BLaER1 treated with 17β-estradiol and CSF1 and Interleukin-3, amounts not matched to agents 10 nM and 100 nM (cell line): ENCODE measurements at regions not wholly inside any gene's neighbourhood (a gene's known extent, or its start where the extent isn't known, plus 50 kb on each side); places are given as distances from the start of the nearest gene placed in this dataset.

ENCODE experiments used
- H3K27ac ChIP-seq, 11 experiments: shearing (Covaris generic); formaldehyde crosslinking; 2 replicates each; pipeline ENCODE4 v1.8.1; 2022
- H3K27me3 ChIP-seq, 11 experiments: shearing (Covaris generic); formaldehyde crosslinking; 2 replicates each; pipeline ENCODE4 v1.8.1; 2022
- H3K36me3 ChIP-seq, 11 experiments: shearing (Covaris generic); formaldehyde crosslinking; 2 replicates each; pipeline ENCODE4 v1.8.1; 2022
- H3K4me1 ChIP-seq, 10 experiments: shearing (Covaris generic); formaldehyde crosslinking; 2 replicates each; pipeline ENCODE4 v1.8.1; 2022
- H3K4me2 ChIP-seq, 11 experiments: shearing (Covaris generic); formaldehyde crosslinking; 2 replicates each; pipeline ENCODE4 v1.8.1; 2022
- H3K4me3 ChIP-seq, 10 experiments: shearing (Covaris generic); formaldehyde crosslinking; 2 replicates each; pipeline ENCODE4 v1.8.1; 2022
- H3K9ac ChIP-seq, 11 experiments: shearing (Covaris generic); formaldehyde crosslinking; 2 replicates each; pipeline ENCODE4 v1.8.1; 2022
- H3K9me3 ChIP-seq, 11 experiments: shearing (Covaris generic); formaldehyde crosslinking; replicated peaks in 1 of 11; 2 replicates each; pipeline ENCODE4 v1.8.1; 2022
- H4K20me1 ChIP-seq, 11 experiments: shearing (Covaris generic); formaldehyde crosslinking; 2 replicates each; pipeline ENCODE4 v1.8.1; 2022
- Cebpa-rat ChIP-seq, 11 experiments: shearing (Covaris generic); IDR thresholded peaks; 2 replicates each; pipeline ENCODE4 v1.8.1; 2022

DNA sequence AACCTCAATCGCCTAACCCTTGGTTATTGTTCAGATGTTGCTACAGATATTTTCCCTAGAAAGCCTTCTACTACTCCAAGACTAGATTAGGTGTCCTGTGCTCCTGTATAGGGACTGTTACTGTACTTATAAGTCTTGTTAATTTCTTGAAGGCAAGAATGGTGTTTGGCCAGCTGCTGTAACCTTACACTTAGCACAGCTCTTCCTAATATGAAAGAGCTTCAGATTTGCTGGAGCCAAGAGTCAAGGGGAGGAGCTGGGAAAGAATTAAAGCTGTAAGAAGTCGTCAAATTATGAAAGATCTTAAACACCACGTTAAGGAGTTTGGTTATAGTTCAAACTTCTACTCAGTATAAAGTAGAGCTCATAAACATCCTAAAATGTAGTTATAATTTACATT lies 245.9 kb upstream of the TLL1 start:
- Histone ChIP-seq H3K4me1 (no peaks in the 10 kb centered on the region), H3K4me3 (no peak overlapping the region), H4K20me1 (no peaks in the 10 kb centered on the region), H3K36me3 (no peaks in the 10 kb centered on the region), H3K27me3 (no peaks in the 10 kb centered on the region), H3K27ac (no peak overlapping the region), H3K9ac (no peak overlapping the region), H3K9me3 (no peaks in the 10 kb centered on the region), H3K4me2 (no peak overlapping the region)
- no peak for TF ChIP-seq Cebpa-rat (IDR thresholded peaks at IDR 0.05)

DNA sequence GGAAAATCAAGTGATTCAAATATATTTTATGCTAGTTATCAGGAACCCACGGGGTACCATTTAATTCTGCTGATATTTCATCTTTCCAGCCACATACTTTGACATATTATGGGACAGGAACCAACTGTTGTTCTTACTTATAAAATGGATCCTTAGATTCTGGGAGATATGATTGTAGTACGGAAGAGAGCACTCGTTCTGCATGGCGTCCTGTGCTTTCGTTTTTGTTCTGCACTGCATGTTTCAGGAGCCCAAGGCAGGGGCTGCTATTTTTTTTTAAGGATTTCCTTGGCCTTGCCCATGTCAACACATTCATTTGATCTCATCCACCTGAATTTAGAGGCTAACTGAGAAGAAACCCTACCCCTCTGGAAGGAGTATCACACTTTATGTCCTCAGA lies 245.5 kb upstream of the TLL1 start:
- H3K27ac ChIP-seq = no peak overlapping the region
- no peak overlapping the region for H3K4me2 ChIP-seq
- no peaks in the 10 kb centered on the region for H4K20me1 ChIP-seq
- no peaks in the 10 kb centered on the region for H3K9me3 ChIP-seq
- H3K4me3 ChIP-seq = no peak overlapping the region
- H3K4me1 ChIP-seq = no peaks in the 10 kb centered on the region
- H3K27me3 ChIP-seq = no peaks in the 10 kb centered on the region
- TF ChIP-seq Cebpa-rat (IDR thresholded peaks at IDR 0.05) = no peak
- no peaks in the 10 kb centered on the region for H3K36me3 ChIP-seq
- H3K9ac ChIP-seq = no peak overlapping the region

DNA sequence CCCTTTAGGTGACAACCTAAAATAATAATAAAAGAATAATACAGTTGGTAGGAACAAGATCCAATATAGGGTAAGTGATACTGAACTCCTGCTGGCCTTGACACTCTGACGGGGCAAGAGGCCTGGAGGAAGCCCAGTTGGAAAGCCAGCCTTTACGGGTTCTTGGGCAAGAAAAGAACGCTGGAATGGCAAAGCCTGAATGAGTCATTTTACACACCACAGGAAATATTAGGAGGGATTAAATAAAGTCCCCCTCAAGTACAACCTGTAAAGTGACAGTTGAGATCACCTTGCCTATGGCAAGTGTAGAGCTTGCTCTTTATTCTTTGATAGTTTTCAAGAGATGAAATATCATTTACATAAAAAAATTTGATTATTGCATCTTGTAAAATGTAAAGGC lies 244.5 kb upstream of the TLL1 start:
- no peaks in the 10 kb centered on the region for H4K20me1 ChIP-seq
- no peak overlapping the region for H3K27ac ChIP-seq
- H3K9ac ChIP-seq = no peak overlapping the region
- no peak for TF ChIP-seq Cebpa-rat (IDR thresholded peaks at IDR 0.05)
- H3K36me3 ChIP-seq = no peaks in the 10 kb centered on the region
- H3K9me3 ChIP-seq = no peaks in the 10 kb centered on the region
- no peaks in the 10 kb centered on the region for H3K27me3 ChIP-seq
- H3K4me3 ChIP-seq = no peak overlapping the region
- no peaks in the 10 kb centered on the region for H3K4me1 ChIP-seq
- H3K4me2 ChIP-seq = no peak overlapping the region

GRCh38 chr4:165630671-165631070 lies 242.4 kb upstream of the TLL1 start:
- H3K4me3 ChIP-seq = no peak overlapping the region
- no peaks in the 10 kb centered on the region for H3K4me1 ChIP-seq
- TF ChIP-seq Cebpa-rat (IDR thresholded peaks at IDR 0.05) = no peak
- H3K9ac ChIP-seq = no peak overlapping the region
- no peak overlapping the region for H3K4me2 ChIP-seq
- no peak overlapping the region for H3K27ac ChIP-seq
- H3K36me3 ChIP-seq = no peaks in the 10 kb centered on the region
- H4K20me1 ChIP-seq = no peaks in the 10 kb centered on the region
- no peaks in the 10 kb centered on the region for H3K27me3 ChIP-seq
- peaks cover 0 to 14% (median 4%) of the 10 kb centered on the region in 11 experiments; a peak in 6 of 22 replicates for H3K9me3 ChIP-seq

- Histone ChIP-seq H3K36me3 (no peaks in the 10 kb centered on the region), H3K4me1 (no peaks in the 10 kb centered on the region), H3K27ac (no peak overlapping the region), H3K4me3 (no peak overlapping the region), H3K27me3 (no peaks in the 10 kb centered on the region), H3K4me2 (no peak overlapping the region), H3K9ac (no peak overlapping the region), H4K20me1 (no peaks in the 10 kb centered on the region), H3K9me3 (peaks cover 0 to 21% (median 8%) of the 10 kb centered on the region in 11 experiments; a peak in 6 of 22 replicates)
- TF ChIP-seq Cebpa-rat (IDR thresholded peaks at IDR 0.05) = no peak
Measured at GRCh38 chr4:165631208-165631894, 241.7 kb upstream of the TLL1 start.

- no peak for TF ChIP-seq Cebpa-rat (IDR thresholded peaks at IDR 0.05)
- H3K9me3 ChIP-seq = peaks cover 0 to 22% (median 8%) of the 10 kb centered on the region in 11 experiments; a peak in 6 of 22 replicates
- no peaks in the 10 kb centered on the region for H3K36me3 ChIP-seq
Measured at GRCh38 chr4:165631912-165632311, 241.1 kb upstream of the TLL1 start.

DNA sequence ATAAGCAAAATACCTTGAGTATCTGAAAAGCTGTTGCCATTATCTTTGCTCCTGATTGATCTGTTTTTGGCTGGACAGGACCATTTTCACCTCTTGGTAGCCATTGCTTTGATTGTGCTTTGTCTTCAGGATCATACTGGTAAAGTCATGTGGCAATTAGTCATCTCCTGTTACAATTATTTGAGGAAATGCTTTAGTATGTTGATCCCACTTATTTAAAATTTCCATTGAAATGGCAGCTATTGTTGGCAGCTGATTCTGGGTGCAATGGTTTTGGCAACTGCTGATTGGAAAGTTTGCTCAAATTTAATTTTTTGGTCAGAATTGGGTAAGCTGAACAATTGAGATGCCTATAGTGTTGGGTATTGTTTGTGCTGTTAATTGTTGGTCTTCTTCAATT lies 238.3 kb upstream of the TLL1 start:
- no peaks in the 10 kb centered on the region for H3K27me3 ChIP-seq
- H3K4me1 ChIP-seq = no peaks in the 10 kb centered on the region
- no peak overlapping the region for H3K4me3 ChIP-seq
- H3K27ac ChIP-seq = no peak overlapping the region
- no peaks in the 10 kb centered on the region for H3K36me3 ChIP-seq
- no peaks in the 10 kb centered on the region for H4K20me1 ChIP-seq
- H3K9me3 ChIP-seq = peaks cover 0 to 22% (median 8%) of the 10 kb centered on the region in 11 experiments; a peak in 6 of 22 replicates
- H3K9ac ChIP-seq = no peak overlapping the region
- TF ChIP-seq Cebpa-rat (IDR thresholded peaks at IDR 0.05) = no peak
- H3K4me2 ChIP-seq = no peak overlapping the region

More at GRCh38 chr4:165631912-165632311, 241.1 kb upstream of the TLL1 start:
- H3K27ac ChIP-seq = no peak overlapping the region
- no peak overlapping the region for H3K4me2 ChIP-seq
- H3K27me3 ChIP-seq = no peaks in the 10 kb centered on the region
- no peak overlapping the region for H3K4me3 ChIP-seq
- H4K20me1 ChIP-seq = no peaks in the 10 kb centered on the region
- H3K4me1 ChIP-seq = no peaks in the 10 kb centered on the region
- no peak overlapping the region for H3K9ac ChIP-seq

- H3K4me1 ChIP-seq = no peaks in the 10 kb centered on the region
Measured at GRCh38 chr4:165635381-165635780, 237.7 kb upstream of the TLL1 start.

DNA sequence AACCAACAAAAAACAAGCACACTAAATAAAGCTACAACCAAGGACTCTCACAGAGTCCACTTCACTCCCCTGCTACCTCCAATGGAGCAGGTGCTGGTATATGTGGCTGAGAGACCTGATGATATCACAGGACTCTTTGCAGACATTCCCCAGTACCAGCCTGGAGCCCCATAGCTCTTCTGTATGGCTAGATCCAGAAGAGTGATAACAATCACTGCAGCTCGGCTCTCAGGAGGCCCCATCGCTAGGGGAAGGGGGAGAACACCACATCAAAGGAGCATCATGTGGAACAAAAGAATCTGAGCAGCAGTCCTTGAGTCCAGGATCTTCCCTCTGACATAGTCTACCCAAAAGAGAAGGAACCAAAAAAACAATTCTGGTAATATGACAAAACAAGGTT lies 237.1 kb upstream of the TLL1 start:
- Histone ChIP-seq H3K9ac (no peak overlapping the region), H3K27ac (no peak overlapping the region), H3K4me3 (no peak overlapping the region), H3K9me3 (peaks cover 0 to 22% (median 8%) of the 10 kb centered on the region in 11 experiments; a peak in 6 of 22 replicates), H4K20me1 (no peaks in the 10 kb centered on the region), H3K36me3 (no peaks in the 10 kb centered on the region), H3K4me1 (no peaks in the 10 kb centered on the region), H3K27me3 (no peaks in the 10 kb centered on the region), H3K4me2 (no peak overlapping the region)
- TF ChIP-seq Cebpa-rat (IDR thresholded peaks at IDR 0.05) = no peak

More at GRCh38 chr4:165635381-165635780, 237.7 kb upstream of the TLL1 start:
- TF ChIP-seq Cebpa-rat (IDR thresholded peaks at IDR 0.05) = no peak
- no peaks in the 10 kb centered on the region for H3K27me3 ChIP-seq
- H4K20me1 ChIP-seq = no peaks in the 10 kb centered on the region
- H3K9ac ChIP-seq = no peak overlapping the region
- H3K27ac ChIP-seq = no peak overlapping the region
- no peak overlapping the region for H3K4me2 ChIP-seq
- H3K4me3 ChIP-seq = no peak overlapping the region
- H3K36me3 ChIP-seq = no peaks in the 10 kb centered on the region
- peaks cover 0 to 22% (median 8%) of the 10 kb centered on the region in 11 experiments; a peak in 6 of 22 replicates for H3K9me3 ChIP-seq

- no peak overlapping the region for H3K4me2 ChIP-seq
- no peaks in the 10 kb centered on the region for H3K4me1 ChIP-seq
- no peak for TF ChIP-seq Cebpa-rat (IDR thresholded peaks at IDR 0.05)
- H3K36me3 ChIP-seq = no peaks in the 10 kb centered on the region
- no peak overlapping the region for H3K9ac ChIP-seq
- no peaks in the 10 kb centered on the region for H4K20me1 ChIP-seq
- peaks cover 0 to 8% (median 4%) of the 10 kb centered on the region in 11 experiments; a peak in 3 of 22 replicates for H3K9me3 ChIP-seq
- no peaks in the 10 kb centered on the region for H3K27me3 ChIP-seq
- no peak overlapping the region for H3K27ac ChIP-seq
- H3K4me3 ChIP-seq = no peak overlapping the region
Measured at GRCh38 chr4:165651901-165652300, 221.1 kb upstream of the TLL1 start.
